ENCODE measurements at regions not wholly inside any gene's neighbourhood (a gene's known extent, or its start where the extent isn't known, plus 50 kb on each side); places are given as distances from the start of the nearest gene placed in this dataset.

GRCh38 chr16:61412562-61412961 lies 623.7 kb downstream of the CDH8 start:
- Histone ChIP-seq H3K4me1 (no peaks in the 10 kb centered on the region), H3K4me3 (no peak overlapping the region), H3K27me3 (no peaks in the 10 kb centered on the region), H3K9me3 (no peaks in the 10 kb centered on the region), H3K27ac (no peak overlapping the region), H3K36me3 (no peaks in the 10 kb centered on the region)
- no peak for DNase-seq (ENCODE audit: low spot score)
- no peak for TF ChIP-seq CTCF (IDR thresholded peaks at IDR 0.05)

DNA sequence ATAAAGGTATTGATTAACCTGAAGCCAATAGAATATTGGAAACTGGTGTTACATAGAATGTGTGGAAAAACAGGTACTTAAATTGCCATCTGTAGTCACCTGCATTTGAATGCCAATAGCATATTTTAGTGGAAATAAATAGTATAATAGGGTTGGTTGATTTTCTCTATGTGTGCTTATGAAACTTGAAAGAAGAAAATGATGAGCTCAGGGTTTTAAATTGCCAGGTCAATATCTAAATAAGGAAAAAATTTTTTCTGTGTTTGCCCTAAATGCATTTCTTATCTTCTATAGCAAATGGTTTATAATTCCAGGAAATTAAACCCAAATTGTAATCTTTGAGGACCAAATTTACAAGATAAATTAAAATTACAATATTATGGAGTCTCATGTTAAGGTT lies 626.6 kb downstream of the CDH8 start:
- Histone ChIP-seq H3K27ac (no peak overlapping the region), H3K9me3 (no peaks in the 10 kb centered on the region), H3K36me3 (no peaks in the 10 kb centered on the region), H3K4me3 (no peak overlapping the region), H3K27me3 (no peaks in the 10 kb centered on the region), H3K4me1 (no peaks in the 10 kb centered on the region)
- no peak for TF ChIP-seq CTCF (IDR thresholded peaks at IDR 0.05)
- no peak for DNase-seq (ENCODE audit: low spot score)

- DNase-seq (ENCODE audit: low spot score): no peak
- Histone ChIP-seq H3K27me3 (no peaks in the 10 kb centered on the region), H3K36me3 (no peaks in the 10 kb centered on the region), H3K4me3 (no peak overlapping the region), H3K27ac (no peak overlapping the region), H3K4me1 (no peaks in the 10 kb centered on the region), H3K9me3 (no peaks in the 10 kb centered on the region)
- no peak for TF ChIP-seq CTCF (IDR thresholded peaks at IDR 0.05)
These were observed 632.9 kb downstream of the CDH8 start for GRCh38 chr16:61403386-61403785.

DNA sequence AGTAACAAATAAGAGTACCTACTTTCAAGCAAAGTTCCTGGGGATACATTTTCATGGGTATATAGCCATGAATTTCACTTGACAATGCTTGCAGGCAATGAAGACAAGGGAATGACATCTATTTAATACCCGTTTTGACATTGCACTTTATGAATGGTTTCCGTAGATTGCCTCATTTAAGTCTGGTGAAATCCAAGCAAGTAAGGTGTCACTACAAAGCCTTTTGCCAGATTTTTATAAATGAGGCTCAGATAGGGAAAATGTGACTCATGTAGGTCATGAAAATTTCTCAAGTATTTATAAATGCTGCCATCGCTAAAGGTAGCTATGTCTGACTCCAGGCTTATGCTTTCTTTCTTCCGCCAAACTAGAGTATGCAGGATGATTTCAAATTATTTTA lies 644.3 kb downstream of the CDH8 start:
- H3K9me3 ChIP-seq: no peaks in the 10 kb centered on the region
- no peaks in the 10 kb centered on the region for H3K36me3 ChIP-seq
- no peaks in the 10 kb centered on the region for H3K27me3 ChIP-seq
- no peak overlapping the region for H3K4me3 ChIP-seq
- TF ChIP-seq CTCF (IDR thresholded peaks at IDR 0.05): no peak
- no peak overlapping the region for H3K27ac ChIP-seq
- no peaks in the 10 kb centered on the region for H3K4me1 ChIP-seq
- DNase-seq (ENCODE audit: low spot score): no peak

GRCh38 chr16:61390965-61391637 lies 645.1 kb downstream of the CDH8 start:
- H3K4me3 ChIP-seq: no peak overlapping the region
- no peaks in the 10 kb centered on the region for H3K4me1 ChIP-seq
- no peaks in the 10 kb centered on the region for H3K27me3 ChIP-seq
- TF ChIP-seq CTCF (IDR thresholded peaks at IDR 0.05): no peak
- no peaks in the 10 kb centered on the region for H3K36me3 ChIP-seq
- H3K27ac ChIP-seq: no peak overlapping the region
- DNase-seq (ENCODE audit: low spot score): no peak
- H3K9me3 ChIP-seq: no peaks in the 10 kb centered on the region
